H1 (cell line): ENCODE measurements at regions not wholly inside any gene's neighbourhood (a gene's known extent, or its start where the extent isn't known, plus 50 kb on each side); places are given as distances from the start of the nearest gene placed in this dataset.

Source experiments
- BCL11A ChIP-seq, 2 experiments: IDR thresholded peaks; one replicate each; pipeline ENCODE4 v1.6.1; 2011; ENCODE audit warnings: low read depth in 2 of 2, low read length in 2 of 2, mild to moderate bottlenecking in 2 of 2
- CEBPB ChIP-seq: IDR thresholded peaks from 2 replicates; pipeline ENCODE4 v1.6.1; 2012; ENCODE audit warnings: low read depth, low read length
- CHD1 ChIP-seq: IDR thresholded peaks from 2 replicates; pipeline ENCODE4 v1.6.1; 2012; ENCODE audit warnings: low read depth, low read length, improper control_type of control experiment
- FOSL1 ChIP-seq: IDR thresholded peaks from 2 replicates; pipeline ENCODE4 v1.6.1; 2011; ENCODE audit warnings: mild to moderate bottlenecking, low read depth, low read length, moderate library complexity; ENCODE audit not compliant: insufficient read depth
- KDM5A ChIP-seq: fragments of 200-600 bp; IDR thresholded peaks from 2 replicates; pipeline ENCODE4 v1.7.1; 2012; ENCODE audit warnings: mild to moderate bottlenecking, low read length, inconsistent platforms, mixed read lengths
- MAFK ChIP-seq: IDR thresholded peaks from 2 replicates; pipeline ENCODE4 v1.6.1; 2012; ENCODE audit warnings: low read depth, mild to moderate bottlenecking, improper control_type of control experiment, low read length
- NRF1 ChIP-seq: IDR thresholded peaks from 2 replicates; pipeline ENCODE4 v1.6.1; 2011; ENCODE audit warnings: mild to moderate bottlenecking, low read depth, low read length, improper control_type of control experiment
- POLR2A ChIP-seq, 2 experiments: IDR thresholded peaks; 1 replicate in 1 of 2; 2 replicates in 1 of 2; pipeline ENCODE4 v1.6.1; 2011; ENCODE audit warnings: low read depth in 2 of 2, low read length in 2 of 2, mild to moderate bottlenecking in 2 of 2; ENCODE audit errors: control extremely low read depth in 1 of 2
- POLR2AphosphoS5 ChIP-seq: IDR thresholded peaks from 2 replicates; pipeline ENCODE4 v1.6.1; 2011; ENCODE audit warnings: low read depth, low read length
- SUZ12 ChIP-seq: fragments of 200-600 bp; sonication (generic); IDR thresholded peaks from 2 replicates; pipeline ENCODE4 v1.6.1; 2012; ENCODE audit warnings: mild to moderate bottlenecking, inconsistent platforms, low read length, moderate library complexity, mixed read lengths
- TF ChIP-seq, protein P1 (sequence below): fragments of 300-600 bp; sonication (generic); IDR thresholded peaks from 2 replicates; pipeline ENCODE4 v1.7.1; 2012; ENCODE audit warnings: low read length, moderate library complexity, mild to moderate bottlenecking, inconsistent platforms; ENCODE audit not compliant: insufficient replicate concordance
- TF ChIP-seq, protein P2 (sequence below): IDR thresholded peaks from 2 replicates; pipeline ENCODE4 v1.6.1; 2012; ENCODE audit warnings: low read length, inconsistent platforms

DNA sequence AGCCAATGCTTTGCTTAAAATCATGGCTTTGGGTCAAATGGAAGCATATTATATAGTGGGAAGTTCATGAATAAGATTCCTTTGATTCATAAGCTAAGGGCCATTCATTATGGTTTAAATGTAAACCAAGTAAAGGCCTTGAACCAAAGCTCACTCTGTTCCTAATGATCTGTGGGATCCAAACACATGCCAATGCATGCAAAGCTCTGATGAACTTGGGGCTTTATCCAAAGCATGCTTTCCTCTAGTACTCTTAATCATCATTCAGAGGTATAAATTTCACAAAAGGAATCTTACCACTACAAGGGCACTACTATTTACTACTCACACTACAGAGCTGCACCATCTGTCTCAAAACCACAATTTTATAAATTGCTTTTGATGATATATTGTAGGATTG lies 102.8 kb upstream of the RBMS1 start (continued):
- TF ChIP-seq, protein P1, sequence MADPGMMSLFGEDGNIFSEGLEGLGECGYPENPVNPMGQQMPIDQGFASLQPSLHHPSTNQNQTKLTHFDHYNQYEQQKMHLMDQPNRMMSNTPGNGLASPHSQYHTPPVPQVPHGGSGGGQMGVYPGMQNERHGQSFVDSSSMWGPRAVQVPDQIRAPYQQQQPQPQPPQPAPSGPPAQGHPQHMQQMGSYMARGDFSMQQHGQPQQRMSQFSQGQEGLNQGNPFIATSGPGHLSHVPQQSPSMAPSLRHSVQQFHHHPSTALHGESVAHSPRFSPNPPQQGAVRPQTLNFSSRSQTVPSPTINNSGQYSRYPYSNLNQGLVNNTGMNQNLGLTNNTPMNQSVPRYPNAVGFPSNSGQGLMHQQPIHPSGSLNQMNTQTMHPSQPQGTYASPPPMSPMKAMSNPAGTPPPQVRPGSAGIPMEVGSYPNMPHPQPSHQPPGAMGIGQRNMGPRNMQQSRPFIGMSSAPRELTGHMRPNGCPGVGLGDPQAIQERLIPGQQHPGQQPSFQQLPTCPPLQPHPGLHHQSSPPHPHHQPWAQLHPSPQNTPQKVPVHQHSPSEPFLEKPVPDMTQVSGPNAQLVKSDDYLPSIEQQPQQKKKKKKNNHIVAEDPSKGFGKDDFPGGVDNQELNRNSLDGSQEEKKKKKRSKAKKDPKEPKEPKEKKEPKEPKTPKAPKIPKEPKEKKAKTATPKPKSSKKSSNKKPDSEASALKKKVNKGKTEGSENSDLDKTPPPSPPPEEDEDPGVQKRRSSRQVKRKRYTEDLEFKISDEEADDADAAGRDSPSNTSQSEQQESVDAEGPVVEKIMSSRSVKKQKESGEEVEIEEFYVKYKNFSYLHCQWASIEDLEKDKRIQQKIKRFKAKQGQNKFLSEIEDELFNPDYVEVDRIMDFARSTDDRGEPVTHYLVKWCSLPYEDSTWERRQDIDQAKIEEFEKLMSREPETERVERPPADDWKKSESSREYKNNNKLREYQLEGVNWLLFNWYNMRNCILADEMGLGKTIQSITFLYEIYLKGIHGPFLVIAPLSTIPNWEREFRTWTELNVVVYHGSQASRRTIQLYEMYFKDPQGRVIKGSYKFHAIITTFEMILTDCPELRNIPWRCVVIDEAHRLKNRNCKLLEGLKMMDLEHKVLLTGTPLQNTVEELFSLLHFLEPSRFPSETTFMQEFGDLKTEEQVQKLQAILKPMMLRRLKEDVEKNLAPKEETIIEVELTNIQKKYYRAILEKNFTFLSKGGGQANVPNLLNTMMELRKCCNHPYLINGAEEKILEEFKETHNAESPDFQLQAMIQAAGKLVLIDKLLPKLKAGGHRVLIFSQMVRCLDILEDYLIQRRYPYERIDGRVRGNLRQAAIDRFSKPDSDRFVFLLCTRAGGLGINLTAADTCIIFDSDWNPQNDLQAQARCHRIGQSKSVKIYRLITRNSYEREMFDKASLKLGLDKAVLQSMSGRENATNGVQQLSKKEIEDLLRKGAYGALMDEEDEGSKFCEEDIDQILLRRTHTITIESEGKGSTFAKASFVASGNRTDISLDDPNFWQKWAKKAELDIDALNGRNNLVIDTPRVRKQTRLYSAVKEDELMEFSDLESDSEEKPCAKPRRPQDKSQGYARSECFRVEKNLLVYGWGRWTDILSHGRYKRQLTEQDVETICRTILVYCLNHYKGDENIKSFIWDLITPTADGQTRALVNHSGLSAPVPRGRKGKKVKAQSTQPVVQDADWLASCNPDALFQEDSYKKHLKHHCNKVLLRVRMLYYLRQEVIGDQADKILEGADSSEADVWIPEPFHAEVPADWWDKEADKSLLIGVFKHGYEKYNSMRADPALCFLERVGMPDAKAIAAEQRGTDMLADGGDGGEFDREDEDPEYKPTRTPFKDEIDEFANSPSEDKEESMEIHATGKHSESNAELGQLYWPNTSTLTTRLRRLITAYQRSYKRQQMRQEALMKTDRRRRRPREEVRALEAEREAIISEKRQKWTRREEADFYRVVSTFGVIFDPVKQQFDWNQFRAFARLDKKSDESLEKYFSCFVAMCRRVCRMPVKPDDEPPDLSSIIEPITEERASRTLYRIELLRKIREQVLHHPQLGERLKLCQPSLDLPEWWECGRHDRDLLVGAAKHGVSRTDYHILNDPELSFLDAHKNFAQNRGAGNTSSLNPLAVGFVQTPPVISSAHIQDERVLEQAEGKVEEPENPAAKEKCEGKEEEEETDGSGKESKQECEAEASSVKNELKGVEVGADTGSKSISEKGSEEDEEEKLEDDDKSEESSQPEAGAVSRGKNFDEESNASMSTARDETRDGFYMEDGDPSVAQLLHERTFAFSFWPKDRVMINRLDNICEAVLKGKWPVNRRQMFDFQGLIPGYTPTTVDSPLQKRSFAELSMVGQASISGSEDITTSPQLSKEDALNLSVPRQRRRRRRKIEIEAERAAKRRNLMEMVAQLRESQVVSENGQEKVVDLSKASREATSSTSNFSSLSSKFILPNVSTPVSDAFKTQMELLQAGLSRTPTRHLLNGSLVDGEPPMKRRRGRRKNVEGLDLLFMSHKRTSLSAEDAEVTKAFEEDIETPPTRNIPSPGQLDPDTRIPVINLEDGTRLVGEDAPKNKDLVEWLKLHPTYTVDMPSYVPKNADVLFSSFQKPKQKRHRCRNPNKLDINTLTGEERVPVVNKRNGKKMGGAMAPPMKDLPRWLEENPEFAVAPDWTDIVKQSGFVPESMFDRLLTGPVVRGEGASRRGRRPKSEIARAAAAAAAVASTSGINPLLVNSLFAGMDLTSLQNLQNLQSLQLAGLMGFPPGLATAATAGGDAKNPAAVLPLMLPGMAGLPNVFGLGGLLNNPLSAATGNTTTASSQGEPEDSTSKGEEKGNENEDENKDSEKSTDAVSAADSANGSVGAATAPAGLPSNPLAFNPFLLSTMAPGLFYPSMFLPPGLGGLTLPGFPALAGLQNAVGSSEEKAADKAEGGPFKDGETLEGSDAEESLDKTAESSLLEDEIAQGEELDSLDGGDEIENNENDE: no peak
- TF ChIP-seq BCL11A (IDR thresholded peaks at IDR 0.05; ENCODE audit: low read depth in 2 of 2, low read length in 2 of 2) (no peak), FOSL1 (no peak), POLR2AphosphoS5 (no peak), CHD1 (no peak), CEBPB (no peak), KDM5A (no peak), NRF1 (no peak), MAFK (no peak), POLR2A (IDR thresholded peaks at IDR 0.05; ENCODE audit: control extremely low read depth in 1 of 2, low read depth in 2 of 2, low read length in 2 of 2) (no peak), SUZ12 (no peak)
- TF ChIP-seq, protein P2, sequence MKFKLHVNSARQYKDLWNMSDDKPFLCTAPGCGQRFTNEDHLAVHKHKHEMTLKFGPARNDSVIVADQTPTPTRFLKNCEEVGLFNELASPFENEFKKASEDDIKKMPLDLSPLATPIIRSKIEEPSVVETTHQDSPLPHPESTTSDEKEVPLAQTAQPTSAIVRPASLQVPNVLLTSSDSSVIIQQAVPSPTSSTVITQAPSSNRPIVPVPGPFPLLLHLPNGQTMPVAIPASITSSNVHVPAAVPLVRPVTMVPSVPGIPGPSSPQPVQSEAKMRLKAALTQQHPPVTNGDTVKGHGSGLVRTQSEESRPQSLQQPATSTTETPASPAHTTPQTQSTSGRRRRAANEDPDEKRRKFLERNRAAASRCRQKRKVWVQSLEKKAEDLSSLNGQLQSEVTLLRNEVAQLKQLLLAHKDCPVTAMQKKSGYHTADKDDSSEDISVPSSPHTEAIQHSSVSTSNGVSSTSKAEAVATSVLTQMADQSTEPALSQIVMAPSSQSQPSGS: no peak
